ENCODE measurements at regions not wholly inside any gene's neighbourhood (a gene's known extent, or its start where the extent isn't known, plus 50 kb on each side); places are given as distances from the start of the nearest gene placed in this dataset.
"Not testable (repeated sequence)": the region's sequence is repeated elsewhere in the genome, so short reads cannot be mapped to it uniquely, and the experiment has no call there.

DNA sequence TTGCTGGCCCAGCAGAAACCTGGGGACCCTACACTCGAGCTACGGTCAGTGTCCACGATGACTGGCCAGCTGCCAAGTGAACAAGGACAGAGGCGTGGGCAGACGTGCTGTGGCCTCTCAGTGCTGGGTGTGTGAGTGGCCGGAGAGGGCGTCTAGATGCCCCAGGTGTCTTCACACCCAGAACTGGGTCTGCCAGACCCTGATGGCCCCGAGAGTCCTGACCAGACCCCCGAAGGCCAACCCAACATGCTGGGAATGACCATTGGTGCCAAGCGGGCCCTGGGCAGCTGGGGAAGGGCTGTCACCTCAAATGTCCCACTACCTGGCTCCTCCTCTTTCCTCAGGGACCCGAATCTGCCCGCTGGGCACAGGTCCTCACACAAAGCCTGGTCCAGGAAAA, 104.5 kb upstream of the SULF2 start:
- TF ChIP-seq POLR2A (IDR thresholded peaks at IDR 0.05; ENCODE audit: extremely low read depth, insufficient read length), result not testable (repeated sequence)
- TF ChIP-seq, protein P1, sequence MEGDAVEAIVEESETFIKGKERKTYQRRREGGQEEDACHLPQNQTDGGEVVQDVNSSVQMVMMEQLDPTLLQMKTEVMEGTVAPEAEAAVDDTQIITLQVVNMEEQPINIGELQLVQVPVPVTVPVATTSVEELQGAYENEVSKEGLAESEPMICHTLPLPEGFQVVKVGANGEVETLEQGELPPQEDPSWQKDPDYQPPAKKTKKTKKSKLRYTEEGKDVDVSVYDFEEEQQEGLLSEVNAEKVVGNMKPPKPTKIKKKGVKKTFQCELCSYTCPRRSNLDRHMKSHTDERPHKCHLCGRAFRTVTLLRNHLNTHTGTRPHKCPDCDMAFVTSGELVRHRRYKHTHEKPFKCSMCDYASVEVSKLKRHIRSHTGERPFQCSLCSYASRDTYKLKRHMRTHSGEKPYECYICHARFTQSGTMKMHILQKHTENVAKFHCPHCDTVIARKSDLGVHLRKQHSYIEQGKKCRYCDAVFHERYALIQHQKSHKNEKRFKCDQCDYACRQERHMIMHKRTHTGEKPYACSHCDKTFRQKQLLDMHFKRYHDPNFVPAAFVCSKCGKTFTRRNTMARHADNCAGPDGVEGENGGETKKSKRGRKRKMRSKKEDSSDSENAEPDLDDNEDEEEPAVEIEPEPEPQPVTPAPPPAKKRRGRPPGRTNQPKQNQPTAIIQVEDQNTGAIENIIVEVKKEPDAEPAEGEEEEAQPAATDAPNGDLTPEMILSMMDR (IDR thresholded peaks at IDR 0.05; ENCODE audit: low read depth, low read length), result not testable (repeated sequence)
- TF ChIP-seq, protein P2, sequence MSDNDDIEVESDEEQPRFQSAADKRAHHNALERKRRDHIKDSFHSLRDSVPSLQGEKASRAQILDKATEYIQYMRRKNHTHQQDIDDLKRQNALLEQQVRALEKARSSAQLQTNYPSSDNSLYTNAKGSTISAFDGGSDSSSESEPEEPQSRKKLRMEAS (IDR thresholded peaks at IDR 0.05; ENCODE audit: low read depth, low read length), result not testable (repeated sequence)
